Spleen (tissue), 11 donors: ENCODE measurements at regions not wholly inside any gene's neighbourhood (a gene's known extent, or its start where the extent isn't known, plus 50 kb on each side); places are given as distances from the start of the nearest gene placed in this dataset.
"Not testable (repeated sequence)": the region's sequence is repeated elsewhere in the genome, so short reads cannot be mapped to it uniquely, and the experiment has no call there.

ENCODE experiments used
- DNase-seq: peaks from one replicate; pipeline ENCODE4 v3.0.0-alpha.2; 2020
- H3K27ac ChIP-seq, 8 donors: fragments of 200-600 bp; sonication (generic) in 7 of 8; 1 replicate in 4 of 8; 2 replicates in 4 of 8; pipeline versions ENCODE4 v1.5.0 to v1.8.0; 2016 to 2021; ENCODE audit warnings: inconsistent platforms in 4 of 8, mild to moderate bottlenecking in 4 of 8, moderate library complexity in 1 of 8
- H3K27me3 ChIP-seq, 7 donors: fragments of 200-600 bp; sonication (generic) in 6 of 7; replicated peaks in 1 of 7; 1 replicate in 4 of 7; 2 replicates in 3 of 7; pipeline versions ENCODE4 v1.5.0 to v1.8.0; 2016 to 2021; ENCODE audit warnings: inconsistent platforms in 3 of 7, mild to moderate bottlenecking in 1 of 7
- H3K36me3 ChIP-seq, 6 donors: fragments of 200-600 bp; sonication (generic) in 5 of 6; 1 replicate in 4 of 6; 2 replicates in 2 of 6; pipeline versions ENCODE4 v1.5.0 to v1.8.0; 2016 to 2021; ENCODE audit warnings: inconsistent platforms in 2 of 6
- H3K4me1 ChIP-seq, 6 donors: fragments of 200-600 bp; sonication (generic) in 5 of 6; 1 replicate in 3 of 6; 2 replicates in 3 of 6; pipeline versions ENCODE4 v1.5.0 to v1.8.0; 2016 to 2021; ENCODE audit warnings: inconsistent platforms in 3 of 6
- H3K4me3 ChIP-seq, 8 donors: fragments of 200-600 bp; sonication (generic) in 7 of 8; 1 replicate in 4 of 8; 2 replicates in 4 of 8; pipeline versions ENCODE4 v1.5.0 to v1.8.0; 2016 to 2021; ENCODE audit warnings: inconsistent platforms in 4 of 8, mild to moderate bottlenecking in 4 of 8, moderate library complexity in 2 of 8
- H3K9me3 ChIP-seq, 8 donors: fragments of 200-600 bp; sonication (generic) in 7 of 8; 1 replicate in 4 of 8; 2 replicates in 4 of 8; pipeline versions ENCODE4 v1.5.0 to v1.8.0; 2016 to 2021; ENCODE audit warnings: inconsistent platforms in 4 of 8
- POLR2A ChIP-seq, 3 donors: fragments of 450-650 bp; IDR thresholded peaks; one replicate each; pipeline ENCODE4 v1.5.1; 2017; ENCODE audit warnings: antibody characterized with exemption in 3 of 3, mild to moderate bottlenecking in 1 of 3
- POLR2AphosphoS5 ChIP-seq, 3 donors: sonication (generic); formaldehyde crosslinking; IDR thresholded peaks; one replicate each; pipeline ENCODE4 v1.5.1; 2017; ENCODE audit warnings: antibody characterized with exemption in 3 of 3
- WGBS, 5 donors: extraction: QIAGEN DNeasy Blood & Tissue Kit in 3 of 5; methylation state at CpG; one replicate each; pipeline versions ENCODE4 v1.1.5 to v1.1.7; 2013 to 2018; 5-methylcytosine and 5-hydroxymethylcytosine counted together
- intact Hi-C: fragments of 100-400 bp; cut with DNase I; formaldehyde crosslinking; loops from one replicate; pipeline ENCODE4 v1.15.0; 2023; ENCODE audit warnings: low total_unique reads
- TF ChIP-seq, protein P1 (sequence below), 11 experiments: fragments of 200-600 bp in 7 of 11; fragments of 450-650 bp in 4 of 11; sonication (generic) in 4 of 11; IDR thresholded peaks in 8 of 11; conservative IDR thresholded peaks in 3 of 11; 1 replicate in 7 of 11; 2 replicates in 4 of 11; pipeline versions ENCODE4 v1.4.0 to v1.8.0; 2016 to 2021; ENCODE audit warnings: antibody characterized with exemption in 11 of 11, inconsistent platforms in 4 of 11, mild to moderate bottlenecking in 1 of 11
- donor health status: healthy with polysubstance abuse.
- donor health status: DM: no; HTN: no; CAD: no; lungs with moderate emphysema.
- donor health status: DM: no; HTN: no; CAD: no.
- donor health status: Bipolar disorder and iron deficiency.
- donor health status: healthy.
- donor health status: DM: no; HTN: no; CAD: no.
- donor health status: DM: yes; HTN: yes; CAD: no.

- TF ChIP-seq, protein P1, sequence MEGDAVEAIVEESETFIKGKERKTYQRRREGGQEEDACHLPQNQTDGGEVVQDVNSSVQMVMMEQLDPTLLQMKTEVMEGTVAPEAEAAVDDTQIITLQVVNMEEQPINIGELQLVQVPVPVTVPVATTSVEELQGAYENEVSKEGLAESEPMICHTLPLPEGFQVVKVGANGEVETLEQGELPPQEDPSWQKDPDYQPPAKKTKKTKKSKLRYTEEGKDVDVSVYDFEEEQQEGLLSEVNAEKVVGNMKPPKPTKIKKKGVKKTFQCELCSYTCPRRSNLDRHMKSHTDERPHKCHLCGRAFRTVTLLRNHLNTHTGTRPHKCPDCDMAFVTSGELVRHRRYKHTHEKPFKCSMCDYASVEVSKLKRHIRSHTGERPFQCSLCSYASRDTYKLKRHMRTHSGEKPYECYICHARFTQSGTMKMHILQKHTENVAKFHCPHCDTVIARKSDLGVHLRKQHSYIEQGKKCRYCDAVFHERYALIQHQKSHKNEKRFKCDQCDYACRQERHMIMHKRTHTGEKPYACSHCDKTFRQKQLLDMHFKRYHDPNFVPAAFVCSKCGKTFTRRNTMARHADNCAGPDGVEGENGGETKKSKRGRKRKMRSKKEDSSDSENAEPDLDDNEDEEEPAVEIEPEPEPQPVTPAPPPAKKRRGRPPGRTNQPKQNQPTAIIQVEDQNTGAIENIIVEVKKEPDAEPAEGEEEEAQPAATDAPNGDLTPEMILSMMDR (IDR thresholded peaks at IDR 0.05 in 8 of 11, conservative IDR thresholded peaks at IDR 0.05 in 3 of 11), result no peak
- TF ChIP-seq POLR2A (IDR thresholded peaks at IDR 0.05), result no peak
- TF ChIP-seq POLR2AphosphoS5 (IDR thresholded peaks at IDR 0.05), result no peak
- intact Hi-C loops, result no loop called here
- Histone ChIP-seq H3K36me3 (no peaks in the 10 kb centered on the region), H3K4me3 (no peak overlapping the region), H3K9me3 (no peaks in the 10 kb centered on the region), H3K4me1 (no peaks in the 10 kb centered on the region), H3K27ac (no peak overlapping the region), H3K27me3 (no peaks in the 10 kb centered on the region)
- 49 to 60% (median 59%) methylated on average over 3 of the region's 3 CpGs for WGBS, 5 donors
- no peak for DNase-seq
Observed at GRCh38 chr21:28483301-28484035, 509.2 kb downstream of the LTN1 start.

DNA sequence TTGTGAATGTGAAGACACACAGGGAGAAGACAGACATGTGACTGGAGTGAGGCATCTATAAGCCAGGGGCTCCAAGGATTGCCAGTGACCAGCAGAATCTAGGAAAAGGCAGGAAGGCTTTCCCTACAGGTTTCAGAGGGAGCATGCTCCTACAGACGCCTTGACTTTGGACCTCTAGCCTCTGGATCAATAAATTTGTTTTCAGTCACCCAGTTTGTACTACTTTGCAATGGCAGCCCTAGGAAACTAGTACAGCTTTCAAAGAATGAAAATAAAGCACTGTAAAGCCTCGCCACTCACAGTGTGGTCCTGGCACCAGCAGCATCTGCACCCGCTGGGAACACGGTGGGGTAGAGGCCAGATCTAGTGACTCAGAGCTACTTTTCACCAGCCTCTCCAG is 510.0 kb downstream of the LTN1 start:
- 89 to 100% (median 94%) methylated on average over 4 of the region's 4 CpGs for WGBS, 5 donors
- intact Hi-C loops, result no loop called here

DNA sequence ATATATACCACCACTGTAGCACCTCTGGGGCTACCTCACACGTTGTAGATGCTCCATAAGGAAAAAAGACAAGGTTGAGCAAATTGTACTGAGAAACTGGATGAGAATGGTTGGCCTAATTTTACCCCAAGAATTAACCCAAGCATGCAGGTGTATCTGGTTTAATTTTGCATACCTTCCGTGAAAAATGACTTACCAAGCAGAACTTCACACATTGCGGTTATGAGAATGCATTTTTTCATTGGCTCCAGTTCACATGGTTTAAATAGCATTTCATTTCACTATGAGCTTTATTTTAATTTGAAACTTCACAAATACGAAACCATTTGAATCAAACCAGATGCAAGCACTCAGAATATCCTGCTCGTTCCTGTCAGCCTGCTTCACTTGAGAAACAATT is 512.2 kb downstream of the LTN1 start:
- H3K36me3 ChIP-seq, result no peaks in the 10 kb centered on the region
- TF ChIP-seq, protein P1 (IDR thresholded peaks at IDR 0.05 in 8 of 11, conservative IDR thresholded peaks at IDR 0.05 in 3 of 11), result no peak
- no peak for TF ChIP-seq POLR2AphosphoS5 (IDR thresholded peaks at IDR 0.05)
- TF ChIP-seq POLR2A (IDR thresholded peaks at IDR 0.05), result no peak
- H3K4me3 ChIP-seq, result no peak overlapping the region
- no peak overlapping the region for H3K27ac ChIP-seq
- no peaks in the 10 kb centered on the region for H3K27me3 ChIP-seq
- no peak for DNase-seq
- H3K4me1 ChIP-seq, result no peaks in the 10 kb centered on the region
- intact Hi-C loops, result no loop called here
- H3K9me3 ChIP-seq, result no peaks in the 10 kb centered on the region
- 63 to 69% (median 65%) methylated on average over 5 of the region's 5 CpGs for WGBS, 5 donors

More for the DNA sequence above, 510.0 kb downstream of the LTN1 start:
- TF ChIP-seq POLR2AphosphoS5 (IDR thresholded peaks at IDR 0.05) (no peak), POLR2A (IDR thresholded peaks at IDR 0.05) (no peak)
- TF ChIP-seq, protein P1 (IDR thresholded peaks at IDR 0.05 in 8 of 11, conservative IDR thresholded peaks at IDR 0.05 in 3 of 11), result no peak
- no peaks in the 10 kb centered on the region for H3K36me3 ChIP-seq
- no peaks in the 10 kb centered on the region for H3K27me3 ChIP-seq
- H3K9me3 ChIP-seq, result no peaks in the 10 kb centered on the region
- DNase-seq, result no peak
- H3K4me1 ChIP-seq, result no peaks in the 10 kb centered on the region
- H3K27ac ChIP-seq, result no peak overlapping the region
- no peak overlapping the region for H3K4me3 ChIP-seq

GRCh38 chr21:28473530-28474220 is 519.0 kb downstream of the LTN1 start:
- intact Hi-C loops, result no loop called here
- WGBS, 5 donors, result 73 to 82% (median 78%) methylated on average over 2 of the region's 2 CpGs
- no peak for DNase-seq

GRCh38 chr21:28472543-28472942 is 520.1 kb downstream of the LTN1 start:
- intact Hi-C loops, H3K9me3 ChIP-seq, H3K27ac ChIP-seq, H3K36me3 ChIP-seq, H3K27me3 ChIP-seq, H3K4me3 ChIP-seq, DNase-seq, H3K4me1 ChIP-seq: not testable (repeated sequence)
- 66 to 72% (median 71%) methylated on average over 2 of the region's 2 CpGs for WGBS, 5 donors

More at GRCh38 chr21:28473530-28474220, 519.0 kb downstream of the LTN1 start:
- TF ChIP-seq, protein P1 (IDR thresholded peaks at IDR 0.05 in 8 of 11, conservative IDR thresholded peaks at IDR 0.05 in 3 of 11), result no peak
- TF ChIP-seq POLR2AphosphoS5 (IDR thresholded peaks at IDR 0.05) (no peak), POLR2A (IDR thresholded peaks at IDR 0.05) (no peak)
- Histone ChIP-seq H3K4me3 (no peak overlapping the region), H3K36me3 (no peaks in the 10 kb centered on the region), H3K9me3 (no peaks in the 10 kb centered on the region), H3K27me3 (no peaks in the 10 kb centered on the region), H3K27ac (no peak overlapping the region), H3K4me1 (no peaks in the 10 kb centered on the region)
